CD4-positive, CD25-positive, alpha-beta regulatory T cell (primary cell): ENCODE measurements at regions not wholly inside any gene's neighbourhood (a gene's known extent, or its start where the extent isn't known, plus 50 kb on each side); places are given as distances from the start of the nearest gene placed in this dataset.

Experiments
- ATAC-seq, 2 donors: fragments of 150-1000 bp; cut with Tn5 transposase; one replicate each; pipeline ENCODE4 v1.10.0; 2021; ENCODE audit warnings: low read depth in 2 of 2, moderate number of reproducible peaks in 2 of 2, moderate library complexity in 1 of 2
- DNase-seq, 3 donors: peaks; one replicate each; pipeline versions ENCODE4 v3.0.0 to v3.0.0-alpha.2; 2012 to 2022; ENCODE audit warnings: mixed read lengths in 1 of 3
- H3K27ac ChIP-seq: one replicate; pipeline ENCODE4 v1.7.0; 2013; ENCODE audit warnings: mild to moderate bottlenecking, low read length; ENCODE audit not compliant: insufficient read depth, poor library complexity, severe bottlenecking
- H3K27me3 ChIP-seq: one replicate; pipeline ENCODE4 v1.7.0; 2013; ENCODE audit warnings: low read length; ENCODE audit not compliant: control insufficient read depth, insufficient read depth
- H3K36me3 ChIP-seq: one replicate; pipeline ENCODE4 v1.7.0; 2013; ENCODE audit warnings: mild to moderate bottlenecking, low read length, moderate library complexity; ENCODE audit not compliant: control insufficient read depth, insufficient read depth
- H3K4me1 ChIP-seq: 2 replicates; pipeline ENCODE4 v1.7.0; 2013; ENCODE audit warnings: mild to moderate bottlenecking, low read length; ENCODE audit not compliant: insufficient read depth, control insufficient read depth, poor library complexity, severe bottlenecking
- H3K4me3 ChIP-seq: one replicate; pipeline ENCODE4 v1.7.0; 2013; ENCODE audit warnings: low read depth, mild to moderate bottlenecking, low read length, moderate library complexity
- H3K9me3 ChIP-seq, 2 experiments: 1 replicate in 1 of 2; 2 replicates in 1 of 2; pipeline ENCODE4 v1.7.0; 2013; ENCODE audit warnings: low read length in 2 of 2, mild to moderate bottlenecking in 1 of 2, moderate library complexity in 1 of 2; ENCODE audit not compliant: control insufficient read depth in 2 of 2
- H3K27ac Mint-ChIP-seq, 3 donors: one replicate each; pipeline ENCODE4 v1.8.0; 2020 to 2022; ENCODE audit warnings: mild to moderate bottlenecking in 3 of 3, mixed read lengths in 3 of 3, moderate library complexity in 2 of 3
- H3K27me3 Mint-ChIP-seq: one replicate; pipeline ENCODE4 v1.8.0; 2022; ENCODE audit warnings: mild to moderate bottlenecking, mixed read lengths
- H3K36me3 Mint-ChIP-seq: one replicate; pipeline ENCODE4 v1.8.0; 2020; ENCODE audit warnings: mixed read lengths
- H3K4me1 Mint-ChIP-seq, 4 donors: one replicate each; pipeline ENCODE4 v1.8.0; 2020 to 2022; ENCODE audit warnings: mixed read lengths in 4 of 4, mild to moderate bottlenecking in 1 of 4
- H3K4me3 Mint-ChIP-seq, 4 donors: one replicate each; pipeline ENCODE4 v1.8.0; 2020 to 2022; ENCODE audit warnings: mild to moderate bottlenecking in 4 of 4, mixed read lengths in 4 of 4, moderate library complexity in 3 of 4
- H3K9me3 Mint-ChIP-seq, 7 donors: one replicate each; pipeline ENCODE4 v1.8.0; 2020 to 2022; ENCODE audit warnings: mixed read lengths in 7 of 7, mild to moderate bottlenecking in 3 of 7, moderate library complexity in 2 of 7

DNA sequence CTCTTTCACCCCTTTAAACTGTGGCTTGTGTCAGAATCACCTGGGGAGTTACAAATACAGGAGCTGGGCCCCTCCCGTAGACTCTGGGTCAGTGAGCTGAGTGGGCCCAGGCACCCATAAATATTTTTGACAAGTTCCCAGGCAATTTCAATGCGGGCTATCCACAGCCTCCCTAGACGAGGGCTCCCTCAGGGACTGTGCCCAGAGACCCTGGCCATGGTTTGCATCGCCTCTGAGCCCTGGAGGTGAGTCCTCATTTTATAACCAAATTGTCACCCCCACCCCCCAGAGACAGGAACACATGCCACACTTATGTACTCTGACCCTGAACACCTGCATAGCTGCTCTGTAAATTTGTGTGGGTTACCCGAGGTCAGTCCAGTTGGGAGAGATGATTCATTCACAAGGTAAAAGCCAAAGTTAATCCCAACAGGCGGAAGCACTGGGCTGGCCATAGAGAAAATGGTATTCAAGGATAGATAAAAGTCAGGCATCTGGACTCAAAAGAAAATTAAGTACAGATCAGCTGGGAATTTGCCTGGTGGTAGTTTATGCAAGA is 146.5 kb upstream of the SLC6A11 start:
- Mint-ChIP-seq H3K9me3 (peaks cover 0 to 3% (median 0%) of the 10 kb centered on the region in 7 donors), H3K4me1 (peaks cover 0 to 8% (median 3%) of the 10 kb centered on the region in 4 donors), H3K27ac (no peak overlapping the region), H3K4me3 (no peak overlapping the region), H3K36me3 (no peaks in the 10 kb centered on the region), H3K27me3 (peaks cover 13% of the 10 kb centered on the region)
- no peak for DNase-seq
- no peak for ATAC-seq
- H3K4me3 ChIP-seq: no peak overlapping the region
- H3K27ac ChIP-seq: no peak overlapping the region
- H3K36me3 ChIP-seq: no peaks in the 10 kb centered on the region
- no peaks in the 10 kb centered on the region for H3K9me3 ChIP-seq
- no peaks in the 10 kb centered on the region for H3K4me1 ChIP-seq
- no peaks in the 10 kb centered on the region for H3K27me3 ChIP-seq

GRCh38 chr3:10672422-10672821 is 143.6 kb upstream of the SLC6A11 start:
- no peaks in the 10 kb centered on the region for H3K27me3 ChIP-seq
- no peak overlapping the region for H3K27ac Mint-ChIP-seq
- no peaks in the 10 kb centered on the region for H3K4me1 Mint-ChIP-seq
- H3K4me3 ChIP-seq: no peak overlapping the region
- H3K4me3 Mint-ChIP-seq: no peak overlapping the region
- no peak overlapping the region for H3K27ac ChIP-seq
- ATAC-seq: no peak
- H3K4me1 ChIP-seq: no peaks in the 10 kb centered on the region
- H3K9me3 Mint-ChIP-seq: peaks cover 0 to 2% (median 0%) of the 10 kb centered on the region in 7 donors
- H3K27me3 Mint-ChIP-seq: peaks cover 15% of the 10 kb centered on the region
- no peaks in the 10 kb centered on the region for H3K36me3 Mint-ChIP-seq
- H3K9me3 ChIP-seq: no peaks in the 10 kb centered on the region
- DNase-seq: no peak
- H3K36me3 ChIP-seq: no peaks in the 10 kb centered on the region

GRCh38 chr3:10674578-10674977 is 141.4 kb upstream of the SLC6A11 start:
- Mint-ChIP-seq H3K36me3 (no peaks in the 10 kb centered on the region), H3K27ac (no peak overlapping the region), H3K9me3 (peaks cover 0 to 2% (median 0%) of the 10 kb centered on the region in 7 donors), H3K4me1 (no peaks in the 10 kb centered on the region), H3K4me3 (no peak overlapping the region), H3K27me3 (peaks cover 18% of the 10 kb centered on the region)
- no peaks in the 10 kb centered on the region for H3K9me3 ChIP-seq
- no peaks in the 10 kb centered on the region for H3K36me3 ChIP-seq
- H3K27ac ChIP-seq: no peak overlapping the region
- H3K4me1 ChIP-seq: no peaks in the 10 kb centered on the region
- H3K27me3 ChIP-seq: no peaks in the 10 kb centered on the region
- DNase-seq: no peak
- no peak for ATAC-seq
- H3K4me3 ChIP-seq: no peak overlapping the region

- no peaks in the 10 kb centered on the region for H3K36me3 ChIP-seq
- no peak for ATAC-seq
- no peaks in the 10 kb centered on the region for H3K9me3 ChIP-seq
- Mint-ChIP-seq H3K36me3 (no peaks in the 10 kb centered on the region), H3K27ac (no peak overlapping the region), H3K4me1 (no peaks in the 10 kb centered on the region), H3K4me3 (no peak overlapping the region), H3K27me3 (peaks cover 18% of the 10 kb centered on the region), H3K9me3 (peaks cover 0 to 2% (median 0%) of the 10 kb centered on the region in 7 donors)
- no peaks in the 10 kb centered on the region for H3K4me1 ChIP-seq
- DNase-seq: no peak
- no peaks in the 10 kb centered on the region for H3K27me3 ChIP-seq
- no peak overlapping the region for H3K27ac ChIP-seq
- H3K4me3 ChIP-seq: no peak overlapping the region
These were observed 139.1 kb upstream of the SLC6A11 start for GRCh38 chr3:10676905-10677304.

DNA sequence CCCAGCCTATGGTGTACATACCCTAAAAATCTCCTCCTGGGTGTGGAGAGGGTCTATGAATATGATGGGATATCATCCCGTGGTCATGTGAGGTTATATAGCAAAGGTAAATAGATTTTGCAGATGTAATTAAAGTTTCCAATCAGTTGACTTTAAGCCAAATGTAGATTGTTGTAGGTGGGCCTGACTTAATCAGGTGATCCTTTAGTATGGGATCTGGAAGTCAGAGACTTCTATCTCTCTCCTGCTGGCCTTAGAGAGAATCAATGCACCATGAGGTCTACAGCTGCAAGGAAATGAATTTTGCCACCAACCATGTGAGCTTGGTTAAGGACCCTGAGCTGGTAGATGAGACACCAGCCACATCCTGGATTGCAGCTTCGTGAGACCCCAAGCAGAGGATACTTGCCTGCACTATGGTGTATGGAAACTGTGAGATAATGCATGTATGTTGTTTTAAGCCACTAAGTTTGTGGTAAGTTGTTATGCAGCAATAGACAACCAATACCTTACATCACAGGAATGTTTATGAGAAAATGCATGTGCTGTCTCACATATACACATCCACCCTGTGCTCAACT is 137.1 kb upstream of the SLC6A11 start:
- Mint-ChIP-seq H3K27ac (peak overlapping the region in 1 of 3 donors; percentile 15), H3K4me1 (no peaks in the 10 kb centered on the region), H3K27me3 (peaks cover 10% of the 10 kb centered on the region), H3K36me3 (no peaks in the 10 kb centered on the region), H3K4me3 (no peak overlapping the region), H3K9me3 (peaks cover 0 to 2% (median 0%) of the 10 kb centered on the region in 7 donors)
- H3K27me3 ChIP-seq: no peaks in the 10 kb centered on the region
- no peaks in the 10 kb centered on the region for H3K9me3 ChIP-seq
- H3K27ac ChIP-seq: no peak overlapping the region
- no peak for DNase-seq
- no peaks in the 10 kb centered on the region for H3K36me3 ChIP-seq
- H3K4me3 ChIP-seq: no peak overlapping the region
- ATAC-seq: no peak
- no peaks in the 10 kb centered on the region for H3K4me1 ChIP-seq

DNA sequence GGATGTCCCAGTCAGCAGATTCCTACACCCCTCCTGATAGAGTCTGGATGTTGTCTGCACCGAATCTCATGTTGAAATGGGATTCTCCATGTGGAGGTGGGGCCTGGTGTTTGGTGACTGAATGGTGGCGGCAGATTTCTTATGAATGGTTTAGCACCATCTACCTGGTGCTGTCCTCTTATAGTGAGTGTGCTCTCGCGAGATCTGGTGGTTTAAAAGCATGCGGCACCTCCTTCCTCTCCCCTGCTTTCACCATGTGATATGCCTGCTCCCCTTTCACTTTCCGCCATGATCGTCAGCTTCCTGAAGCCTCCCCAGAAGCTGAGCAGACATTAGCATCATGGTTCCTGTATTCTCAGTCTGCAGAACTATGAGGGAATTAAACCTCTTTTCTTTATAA is 135.2 kb upstream of the SLC6A11 start:
- DNase-seq: no peak
- Histone ChIP-seq H3K9me3 (no peaks in the 10 kb centered on the region), H3K36me3 (no peaks in the 10 kb centered on the region), H3K4me1 (no peaks in the 10 kb centered on the region), H3K27me3 (no peaks in the 10 kb centered on the region), H3K4me3 (no peak overlapping the region), H3K27ac (no peak overlapping the region)
- Mint-ChIP-seq H3K27ac (no peak overlapping the region), H3K27me3 (peaks cover 10% of the 10 kb centered on the region), H3K4me1 (no peaks in the 10 kb centered on the region), H3K4me3 (no peak overlapping the region), H3K36me3 (no peaks in the 10 kb centered on the region), H3K9me3 (no peaks in the 10 kb centered on the region)
- ATAC-seq: no peak

- Mint-ChIP-seq H3K4me1 (no peaks in the 10 kb centered on the region), H3K9me3 (no peaks in the 10 kb centered on the region), H3K27ac (no peak overlapping the region), H3K36me3 (no peaks in the 10 kb centered on the region), H3K4me3 (no peak overlapping the region), H3K27me3 (peaks cover 7% of the 10 kb centered on the region)
- Histone ChIP-seq H3K4me3 (no peak overlapping the region), H3K27ac (no peak overlapping the region), H3K27me3 (no peaks in the 10 kb centered on the region), H3K4me1 (no peaks in the 10 kb centered on the region), H3K9me3 (no peaks in the 10 kb centered on the region), H3K36me3 (no peaks in the 10 kb centered on the region)
- DNase-seq (no peak), ATAC-seq (no peak)
These were observed 133.3 kb upstream of the SLC6A11 start for GRCh38 chr3:10682692-10683091.

DNA sequence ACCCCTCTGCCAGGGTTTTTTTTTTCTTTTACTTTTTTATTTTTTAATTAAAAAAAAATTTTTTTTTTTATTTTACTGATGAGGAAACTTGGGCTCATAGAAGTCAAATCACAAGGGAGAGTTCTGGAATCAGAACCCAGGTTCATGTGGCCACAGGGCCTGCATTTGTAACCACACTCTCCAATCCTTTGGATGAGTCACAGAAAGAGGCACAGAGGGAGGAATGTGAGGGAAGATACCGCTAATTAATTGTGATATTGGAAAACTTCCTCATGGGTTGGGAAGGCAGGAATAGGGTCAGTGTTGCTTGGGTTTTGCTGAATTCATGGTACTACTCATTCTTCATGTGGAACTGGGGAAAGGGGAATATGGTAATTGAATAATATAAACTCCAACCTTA is 132.9 kb upstream of the SLC6A11 start:
- no peak overlapping the region for H3K4me3 Mint-ChIP-seq
- no peaks in the 10 kb centered on the region for H3K4me1 ChIP-seq
- no peaks in the 10 kb centered on the region for H3K36me3 ChIP-seq
- H3K27ac Mint-ChIP-seq: no peak overlapping the region
- H3K36me3 Mint-ChIP-seq: no peaks in the 10 kb centered on the region
- H3K4me1 Mint-ChIP-seq: no peaks in the 10 kb centered on the region
- H3K4me3 ChIP-seq: no peak overlapping the region
- H3K9me3 ChIP-seq: no peaks in the 10 kb centered on the region
- no peaks in the 10 kb centered on the region for H3K27me3 ChIP-seq
- peaks cover 7% of the 10 kb centered on the region for H3K27me3 Mint-ChIP-seq
- H3K9me3 Mint-ChIP-seq: no peaks in the 10 kb centered on the region
- ATAC-seq (no peak), DNase-seq (no peak)
- no peak overlapping the region for H3K27ac ChIP-seq
